ENCODE measurements at regions not wholly inside any gene's neighbourhood (a gene's known extent, or its start where the extent isn't known, plus 50 kb on each side); places are given as distances from the start of the nearest gene placed in this dataset.

DNA sequence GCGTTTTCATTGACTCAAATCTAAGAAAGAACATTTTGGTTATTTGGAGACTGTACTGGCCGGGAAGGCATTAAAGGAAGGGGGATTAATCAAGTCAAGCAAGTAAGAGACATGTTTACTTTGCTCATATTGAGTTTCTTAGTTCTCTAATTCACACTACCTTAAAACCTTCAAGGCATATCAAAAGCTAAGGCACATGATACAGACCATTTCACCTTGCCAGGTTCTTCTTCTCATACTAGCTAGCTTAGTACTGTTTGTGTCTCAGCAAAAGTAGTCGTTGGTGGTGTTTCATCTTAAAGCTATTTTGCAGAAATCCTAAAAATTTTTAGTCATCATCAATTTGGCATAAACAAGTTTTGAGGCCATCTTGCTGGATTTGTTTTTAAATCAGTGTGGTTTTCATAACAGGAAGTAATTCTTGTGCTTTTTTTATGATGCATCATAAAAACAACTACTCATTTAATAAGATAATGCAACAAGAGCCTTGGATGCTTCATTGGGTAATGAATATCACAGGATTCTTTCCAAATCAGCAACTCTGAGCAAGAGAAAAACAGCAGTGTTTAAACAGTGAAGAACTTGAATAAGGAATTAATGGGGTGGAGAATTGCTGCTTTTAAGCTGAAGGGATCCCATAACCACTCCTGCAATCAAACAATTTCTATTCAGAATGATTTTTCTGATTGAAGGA lies 425.3 kb downstream of the EPM2A start:
- no peak for DNase-seq (ENCODE audit: low read depth, low spot score)

GRCh38 chr6:145312481-145312880 lies 422.8 kb downstream of the EPM2A start:
- no peak for DNase-seq (ENCODE audit: low read depth, low spot score)

DNA sequence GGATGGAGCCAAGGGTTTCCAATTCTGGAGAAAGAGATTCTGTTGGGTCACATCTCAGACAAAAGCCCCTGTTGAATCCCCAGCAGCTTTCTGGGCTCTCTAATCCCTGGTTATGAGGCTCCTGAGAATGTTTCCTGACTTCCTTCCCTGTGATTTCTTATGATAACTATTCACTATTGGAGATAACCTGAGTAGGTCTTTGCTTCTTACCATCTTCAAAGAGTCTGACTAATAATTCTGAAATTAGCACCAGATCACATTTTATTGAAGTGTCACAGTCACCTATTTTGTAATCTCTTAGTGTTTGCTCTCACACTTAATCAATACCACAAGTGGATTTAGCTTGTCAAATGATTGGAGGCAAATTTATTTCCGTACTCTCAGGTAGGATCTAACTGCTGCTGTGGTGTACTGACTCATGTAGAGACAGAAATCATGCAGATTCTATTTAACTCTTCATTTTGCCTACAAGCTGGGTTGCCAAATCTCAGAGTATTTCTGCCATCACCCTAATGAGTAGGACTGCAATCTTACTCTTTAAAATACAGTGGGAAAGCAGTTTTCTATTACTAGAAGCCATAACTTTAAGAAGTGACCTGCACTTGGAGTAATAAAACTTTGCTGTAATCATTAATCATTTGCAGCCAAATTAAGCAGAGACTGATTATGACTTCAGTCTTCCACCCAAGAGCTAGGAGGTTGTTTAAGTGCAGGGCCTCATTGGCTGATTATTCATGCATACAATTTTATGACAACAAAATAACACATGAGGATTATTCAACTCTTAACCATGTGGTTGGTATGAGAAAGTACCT lies 422.1 kb downstream of the EPM2A start:
- no peak for DNase-seq (ENCODE audit: low read depth, low spot score)

- no peak for DNase-seq (ENCODE audit: low read depth, low spot score)
Observed at GRCh38 chr6:145315982-145316600, 419.2 kb downstream of the EPM2A start.

DNA sequence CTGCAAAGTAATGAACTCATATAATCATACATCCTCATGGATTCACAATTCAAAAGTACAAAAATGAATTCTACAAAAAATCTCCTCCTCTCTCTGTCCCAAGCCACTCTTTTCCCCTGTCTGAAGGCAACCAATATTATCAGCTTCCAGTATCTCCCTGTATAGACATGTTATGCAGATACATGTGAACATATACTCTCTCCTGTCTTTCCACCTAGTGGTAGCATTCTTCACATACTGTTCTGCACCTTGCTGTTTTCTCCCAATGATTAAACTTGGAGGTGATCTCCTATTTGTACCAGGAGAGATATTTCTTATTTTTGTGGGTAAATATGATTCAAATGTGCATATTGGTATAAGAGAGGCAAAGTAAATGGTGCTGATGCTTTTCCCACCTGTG lies 416.4 kb downstream of the EPM2A start:
- DNase-seq (ENCODE audit: low read depth, low spot score): no peak

GRCh38 chr6:145319605-145320004 lies 415.7 kb downstream of the EPM2A start:
- no peak for DNase-seq (ENCODE audit: low read depth, low spot score)

DNA sequence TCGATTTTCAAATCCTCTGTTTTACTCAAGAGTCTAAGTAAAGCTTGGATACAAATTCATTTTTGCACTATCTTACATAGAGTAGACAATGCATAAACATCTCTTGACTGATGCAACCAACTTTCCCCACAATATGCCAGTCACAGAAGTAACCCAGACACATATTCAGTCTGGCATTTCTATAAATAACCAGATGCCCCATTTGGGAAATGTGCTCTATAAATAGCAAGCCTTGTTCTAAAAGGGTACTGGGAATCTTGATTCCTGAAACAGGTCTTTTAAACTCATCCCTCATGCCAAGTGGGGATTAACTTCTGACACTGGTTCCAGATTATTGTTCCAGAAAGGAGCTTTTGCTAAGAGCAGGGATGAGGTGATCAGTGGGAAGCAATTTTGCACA lies 411.7 kb downstream of the EPM2A start:
- DNase-seq (ENCODE audit: low read depth, low spot score): no peak

DNA sequence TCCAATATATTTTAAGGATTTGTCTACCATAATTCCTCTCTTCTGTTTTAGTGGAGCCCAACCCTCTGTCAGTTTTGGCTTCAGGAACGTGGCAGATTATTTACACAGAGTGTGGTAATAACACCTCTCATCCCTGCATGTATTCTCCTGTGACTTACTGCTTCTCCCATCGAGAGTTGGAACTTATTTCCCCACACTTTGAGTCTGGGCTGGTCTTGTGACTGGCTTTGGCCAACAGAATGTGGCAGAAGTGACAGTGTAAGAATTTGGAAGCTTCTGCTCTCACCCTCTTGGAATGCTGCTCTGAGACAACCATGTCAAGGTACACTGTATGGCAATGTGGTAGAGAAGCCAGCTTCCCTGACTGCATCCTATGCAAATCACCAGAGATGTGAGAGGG lies 407.7 kb downstream of the EPM2A start:
- no peak for DNase-seq (ENCODE audit: low read depth, low spot score)

- no peak for DNase-seq (ENCODE audit: low read depth, low spot score)
Observed at GRCh38 chr6:145329257-145329656, 406.1 kb downstream of the EPM2A start.

DNA sequence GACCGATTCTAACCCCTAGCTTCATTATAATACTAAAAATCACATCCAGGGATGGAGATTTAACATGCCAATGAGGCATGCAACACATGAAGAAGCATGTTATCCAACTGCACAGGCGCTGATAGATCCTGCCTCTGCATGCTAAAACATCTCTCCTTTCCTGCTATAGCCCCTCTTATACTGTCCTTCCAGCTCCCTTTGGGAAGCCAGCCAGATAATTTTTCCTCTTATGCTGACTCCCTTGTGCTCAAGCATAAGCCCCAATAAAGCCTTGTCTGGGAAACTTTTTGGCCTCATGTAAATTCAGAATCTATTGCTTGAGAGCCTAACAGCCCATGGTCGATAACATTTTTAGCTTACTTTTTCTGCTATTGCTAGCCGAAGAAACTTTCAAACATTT lies 404.3 kb downstream of the EPM2A start:
- DNase-seq (ENCODE audit: low read depth, low spot score): no peak

DNA sequence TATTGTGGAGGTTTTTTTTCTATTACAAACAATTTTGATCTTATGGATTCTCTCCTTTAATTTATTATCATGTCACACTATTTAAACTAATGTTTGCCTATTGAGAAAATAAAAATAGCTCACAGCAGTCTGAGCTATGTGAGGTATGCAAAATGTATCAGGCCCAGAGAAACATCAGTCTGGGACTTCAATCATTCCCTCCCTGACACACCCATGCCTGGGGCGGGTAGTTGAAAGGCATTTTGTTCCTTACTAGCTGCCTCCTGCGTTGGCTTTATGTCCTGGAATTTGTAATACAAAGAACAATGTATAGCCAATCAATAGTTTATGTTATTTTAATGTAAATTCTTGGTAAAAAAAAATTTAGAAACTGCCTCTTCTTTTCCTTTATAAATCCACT lies 403.3 kb downstream of the EPM2A start:
- DNase-seq (ENCODE audit: low read depth, low spot score): no peak

- no peak for DNase-seq (ENCODE audit: low read depth, low spot score)
Observed at GRCh38 chr6:145336119-145336518, 399.2 kb downstream of the EPM2A start.

DNA sequence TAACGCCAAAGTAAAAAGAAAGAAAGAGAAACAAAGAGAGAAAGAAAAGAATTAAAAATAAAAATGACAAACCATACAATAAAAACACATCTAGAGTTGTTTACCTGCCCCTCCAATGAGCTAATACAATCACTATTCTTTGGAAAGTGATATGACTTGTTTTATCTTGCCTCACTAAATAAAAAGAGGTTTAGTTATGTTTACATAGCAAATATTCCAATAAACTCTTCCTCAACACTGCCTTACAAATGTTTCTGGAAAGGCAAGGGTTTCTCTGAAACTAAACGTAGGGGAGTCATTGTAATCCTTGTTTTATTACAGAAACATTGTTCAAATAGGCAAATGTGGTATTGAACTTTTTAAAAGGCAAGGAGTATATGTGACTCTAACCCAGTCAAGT lies 396.2 kb downstream of the EPM2A start:
- DNase-seq (ENCODE audit: low read depth, low spot score): no peak

DNA sequence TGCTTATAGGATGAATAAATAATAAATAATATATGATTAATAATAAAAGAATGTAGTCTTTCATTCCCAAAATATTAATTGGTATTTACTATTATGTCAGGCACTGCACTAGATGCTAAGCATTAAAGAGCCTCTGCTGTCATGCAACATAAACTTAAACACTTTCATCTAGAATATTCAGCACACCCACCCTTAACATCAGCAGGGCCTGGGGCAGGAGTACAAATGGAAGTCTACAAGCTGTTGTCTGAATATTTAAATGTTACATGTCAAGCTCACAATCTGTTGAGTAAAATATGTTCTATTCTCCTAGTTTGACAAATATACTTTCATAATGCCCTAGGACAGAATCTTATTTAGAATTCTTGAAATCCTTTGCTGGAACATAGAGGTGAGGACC lies 395.1 kb downstream of the EPM2A start:
- DNase-seq (ENCODE audit: low read depth, low spot score): no peak

- DNase-seq (ENCODE audit: low read depth, low spot score): no peak
Observed at GRCh38 chr6:145345094-145345493, 390.2 kb downstream of the EPM2A start.

DNA sequence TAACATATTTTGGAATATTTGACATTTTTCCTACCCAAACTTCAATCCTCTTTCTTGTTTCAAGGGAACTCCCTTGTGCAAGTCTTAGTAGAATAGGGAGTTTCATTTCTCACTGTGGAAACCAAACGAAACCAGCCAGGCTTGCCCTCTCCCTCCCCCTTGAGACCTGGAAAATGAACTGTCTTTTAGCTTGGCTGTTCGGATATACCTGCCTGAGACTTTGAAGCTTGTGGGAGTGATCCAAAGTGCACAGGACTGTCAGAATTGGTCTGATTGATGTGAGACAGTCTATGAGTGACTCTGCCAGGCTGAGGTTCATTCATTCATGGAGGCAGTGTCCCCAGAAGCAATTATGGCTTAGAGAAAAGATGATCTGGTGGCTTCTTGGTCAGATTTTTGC lies 388.1 kb downstream of the EPM2A start:
- no peak for DNase-seq (ENCODE audit: low read depth, low spot score)

GRCh38 chr6:145349950-145350510 lies 385.3 kb downstream of the EPM2A start:
- no peak for DNase-seq (ENCODE audit: low read depth, low spot score)

GRCh38 chr6:145350928-145351327 lies 384.4 kb downstream of the EPM2A start:
- DNase-seq (ENCODE audit: low read depth, low spot score): no peak

DNA sequence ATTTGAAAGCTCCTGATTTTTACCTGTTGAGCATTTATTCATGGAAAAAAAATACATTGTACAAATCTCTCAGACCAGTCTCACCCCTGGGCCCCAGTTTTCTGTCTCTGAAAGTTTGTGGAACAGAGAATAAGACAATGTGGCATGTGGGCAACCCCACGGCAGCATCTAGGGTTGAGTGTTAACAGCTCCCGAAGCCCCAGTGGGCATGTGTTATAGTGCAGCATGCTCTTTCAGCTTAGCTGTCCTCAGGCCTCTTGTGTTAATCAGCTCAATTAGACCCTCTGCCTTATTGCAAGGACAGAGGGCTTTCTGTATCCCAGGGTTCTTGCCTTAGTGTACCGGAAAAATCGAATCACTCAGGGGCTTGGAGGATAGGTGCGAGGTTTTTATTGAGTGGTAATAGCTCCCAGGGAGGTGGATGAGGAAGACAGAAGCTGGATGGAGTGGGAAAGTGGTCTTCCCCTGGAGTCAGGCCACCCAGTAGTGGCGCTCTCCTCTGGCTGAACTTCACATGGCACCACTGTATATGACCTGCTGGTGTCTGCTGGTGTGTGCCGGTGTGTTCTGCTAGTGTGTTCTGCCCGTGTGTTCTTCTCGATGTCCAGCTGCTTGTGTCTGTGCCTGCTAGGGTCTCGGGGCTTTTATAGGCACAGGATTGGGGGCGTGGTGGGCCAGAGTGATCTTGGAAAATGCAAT lies 382.8 kb downstream of the EPM2A start:
- no peak for DNase-seq (ENCODE audit: low read depth, low spot score)

DNA sequence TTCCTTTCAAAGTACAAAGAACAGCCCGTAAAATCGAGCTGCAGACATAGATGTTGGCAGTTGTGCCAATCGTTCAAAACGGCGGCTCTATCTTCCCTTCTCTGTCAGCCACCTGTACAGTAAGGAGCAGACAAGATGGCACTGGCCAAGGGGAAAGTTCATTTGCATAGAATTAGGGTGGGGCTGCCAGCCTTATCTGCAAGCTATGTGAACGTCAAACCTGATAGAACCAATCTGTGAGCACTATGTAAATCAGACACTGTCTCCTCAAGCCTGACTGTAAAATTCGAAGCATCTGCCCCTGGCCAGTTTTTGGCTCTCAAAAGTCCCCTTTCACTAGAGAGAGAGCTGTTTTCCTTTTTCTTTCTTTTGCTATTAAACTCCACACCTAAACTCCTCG lies 374.5 kb downstream of the EPM2A start:
- no peak for DNase-seq (ENCODE audit: low read depth, low spot score)

GRCh38 chr6:145367149-145367548 lies 368.2 kb downstream of the EPM2A start:
- DNase-seq (ENCODE audit: low read depth, low spot score): no peak

- DNase-seq (ENCODE audit: low read depth, low spot score): no peak
Observed at GRCh38 chr6:145368075-145368474, 367.2 kb downstream of the EPM2A start.

Data from iPS DF 19.7 (cell line).